ENCODE measurements at regions not wholly inside any gene's neighbourhood (a gene's known extent, or its start where the extent isn't known, plus 50 kb on each side); places are given as distances from the start of the nearest gene placed in this dataset.
"Not testable (repeated sequence)": the region's sequence is repeated elsewhere in the genome, so short reads cannot be mapped to it uniquely, and the experiment has no call there.

DNA sequence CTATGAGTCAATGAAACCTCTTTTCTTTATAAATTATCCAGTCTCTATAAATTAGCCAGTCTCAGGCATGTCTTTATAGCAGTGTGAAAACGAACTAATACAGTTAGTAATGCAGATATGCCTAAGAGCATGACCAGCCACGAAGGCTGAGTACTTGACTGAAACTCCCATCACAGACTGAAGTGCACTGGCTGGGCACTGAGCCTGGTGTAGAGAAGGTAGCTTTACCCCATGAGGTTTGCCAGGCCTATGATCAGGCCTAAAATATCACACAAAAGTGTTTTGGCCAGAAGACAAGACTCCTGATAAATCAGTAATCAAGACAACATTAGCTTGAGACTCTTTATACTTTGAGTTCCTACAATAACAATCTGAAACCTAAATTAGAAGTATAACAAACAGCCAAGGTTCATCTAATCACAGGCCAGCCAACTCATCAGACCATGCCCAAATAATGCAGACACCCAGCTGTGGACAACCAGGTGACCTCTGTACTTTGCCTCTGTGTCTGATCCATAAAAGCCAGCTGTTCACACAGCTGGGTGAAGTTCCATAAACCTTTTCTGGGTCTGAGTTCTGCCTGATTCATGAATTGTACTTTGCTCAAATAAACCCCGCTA is 771.8 kb upstream of the SLITRK1 start:
- no peak for DNase-seq

DNA sequence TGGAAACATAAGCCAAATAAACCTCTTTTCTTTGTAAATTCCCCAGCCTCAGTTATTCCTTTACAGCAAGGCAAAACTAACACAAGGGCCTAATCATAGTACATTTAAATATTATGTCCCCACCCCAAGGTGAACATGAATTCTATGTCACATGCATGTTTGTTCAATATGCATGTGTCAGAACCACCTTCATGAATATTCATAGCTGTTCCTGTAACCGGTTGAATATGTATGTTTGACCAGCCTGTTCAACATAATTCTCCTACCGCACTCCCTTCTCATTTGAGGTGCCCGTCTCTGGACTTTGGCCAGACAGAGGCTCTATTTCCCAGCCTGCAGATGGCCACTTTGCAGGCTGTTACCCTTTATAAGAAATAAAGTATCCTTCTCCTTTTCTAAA is 769.4 kb upstream of the SLITRK1 start:
- no peak for DNase-seq

GRCh38 chr13:84651288-84651687 is 769.0 kb upstream of the SLITRK1 start:
- peak; percentile 15 for DNase-seq

DNA sequence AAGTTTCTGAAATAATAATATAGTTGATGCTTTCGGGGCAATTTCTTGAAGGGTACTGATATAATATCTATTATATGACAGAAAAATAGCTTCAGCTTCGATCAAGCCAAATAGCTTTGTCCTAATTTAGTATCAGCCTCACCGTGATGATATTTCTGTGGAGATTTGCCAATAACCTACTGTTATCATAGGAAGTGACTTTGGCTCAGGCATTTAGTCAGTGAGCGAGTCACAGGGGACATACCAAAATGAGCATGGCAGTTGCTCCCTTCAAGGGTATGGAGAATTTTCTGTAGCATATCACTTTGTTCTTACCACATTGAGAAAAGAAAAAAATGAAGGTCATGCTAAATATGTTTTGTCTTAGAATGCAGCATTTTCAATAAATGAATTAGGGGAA is 767.6 kb upstream of the SLITRK1 start:
- no peak for DNase-seq

- no peak for DNase-seq
Measured at GRCh38 chr13:84648069-84648640, 765.9 kb upstream of the SLITRK1 start.

DNA sequence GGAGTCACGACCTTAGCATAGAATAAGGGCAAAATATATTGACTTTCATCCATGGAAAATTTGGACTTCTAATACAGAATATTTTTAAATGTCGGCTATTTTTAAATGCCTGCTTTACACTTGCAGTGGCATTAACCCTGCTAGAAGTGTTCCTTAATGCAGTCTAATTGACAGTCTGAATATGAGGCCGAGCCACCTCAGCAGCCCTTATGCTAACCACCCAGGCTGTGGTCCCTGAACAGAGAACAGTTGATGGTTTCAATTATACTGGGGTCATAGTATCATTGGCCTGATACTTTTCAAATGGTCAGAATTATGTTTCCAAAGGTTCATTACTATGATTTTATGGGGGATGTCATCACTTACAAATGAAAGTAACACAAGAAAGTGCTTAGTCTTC is 764.7 kb upstream of the SLITRK1 start:
- DNase-seq = no peak

DNA sequence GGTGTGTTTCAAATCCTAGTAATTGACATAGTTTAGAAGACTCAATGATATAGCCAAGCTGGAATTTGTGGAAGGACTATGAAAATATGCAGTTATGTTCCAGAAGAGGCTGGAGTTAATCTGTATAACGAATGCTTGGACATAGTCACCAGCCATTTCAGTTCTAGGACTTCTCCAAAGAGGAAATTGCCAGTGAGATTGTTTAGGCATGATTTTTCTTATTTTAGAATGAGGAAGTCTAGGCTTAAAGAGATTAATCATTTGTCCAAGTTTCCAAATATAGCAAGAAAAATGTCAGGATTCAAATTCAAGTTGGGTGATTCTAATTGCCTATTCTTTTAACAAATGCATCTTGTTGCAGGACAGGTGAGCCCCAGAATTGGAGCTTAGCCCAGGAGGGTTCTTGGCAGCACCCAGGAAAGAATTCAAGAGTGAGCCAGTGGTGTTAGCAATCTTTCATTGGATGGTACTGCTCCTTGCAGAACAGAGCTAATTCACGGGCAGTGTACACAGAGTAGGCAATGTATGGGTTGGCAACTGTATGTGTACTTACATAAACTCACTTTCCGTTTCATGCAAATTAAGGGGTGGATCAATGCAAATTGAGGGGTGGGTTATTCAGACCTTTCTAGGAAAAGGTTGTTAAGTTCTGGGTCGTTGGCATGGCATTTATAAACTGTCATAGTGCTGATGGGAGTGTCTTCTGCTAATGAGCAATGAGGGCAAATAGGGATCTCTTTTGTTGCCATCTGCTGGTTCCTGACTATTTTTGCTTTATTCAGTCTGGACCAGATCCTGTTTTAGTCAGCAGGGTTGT is 763.1 kb upstream of the SLITRK1 start:
- peak; percentile 18 for DNase-seq

DNA sequence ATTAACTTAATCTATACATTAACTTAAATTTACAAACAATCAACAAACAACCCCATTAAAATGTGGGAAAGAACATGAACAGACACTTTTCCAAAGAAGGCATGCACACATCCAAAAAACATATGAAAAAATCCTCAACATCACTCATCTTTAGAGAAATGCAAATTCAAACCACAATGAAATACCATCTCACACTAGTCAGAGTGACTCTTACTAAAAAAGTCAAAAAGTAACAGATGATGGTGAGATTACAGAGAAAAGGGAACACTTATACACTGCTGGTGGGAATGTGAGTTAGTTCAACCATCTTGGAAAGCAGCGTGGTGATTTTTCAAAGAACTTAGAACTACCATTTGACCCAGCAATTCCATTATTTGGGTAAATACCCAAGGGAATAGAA is 759.2 kb upstream of the SLITRK1 start:
- DNase-seq = no peak

GRCh38 chr13:84640691-84641090 is 758.4 kb upstream of the SLITRK1 start:
- no peak for DNase-seq

- no peak for DNase-seq
Measured at GRCh38 chr13:84630476-84630875, 748.2 kb upstream of the SLITRK1 start.

GRCh38 chr13:84616864-84617263 is 734.6 kb upstream of the SLITRK1 start:
- DNase-seq = no peak

DNA sequence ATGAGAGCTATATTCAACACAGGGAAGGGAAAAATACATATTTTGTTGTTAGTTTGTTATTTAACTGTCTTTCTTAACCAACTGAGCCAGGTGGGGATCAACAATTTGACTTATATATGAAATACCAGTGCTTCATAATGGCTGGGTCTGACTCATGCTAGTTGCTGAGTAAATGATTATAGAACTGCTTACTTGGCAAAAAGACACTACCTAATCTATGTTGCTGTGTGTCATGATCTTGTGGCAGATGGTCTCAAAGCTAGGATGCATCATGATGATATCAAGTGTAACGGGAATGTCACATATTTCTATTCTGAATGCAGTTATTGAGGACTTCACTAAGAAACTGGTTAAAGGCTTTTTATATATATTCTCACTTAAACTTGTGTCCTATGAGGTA is 727.4 kb upstream of the SLITRK1 start:
- no peak for DNase-seq

DNA sequence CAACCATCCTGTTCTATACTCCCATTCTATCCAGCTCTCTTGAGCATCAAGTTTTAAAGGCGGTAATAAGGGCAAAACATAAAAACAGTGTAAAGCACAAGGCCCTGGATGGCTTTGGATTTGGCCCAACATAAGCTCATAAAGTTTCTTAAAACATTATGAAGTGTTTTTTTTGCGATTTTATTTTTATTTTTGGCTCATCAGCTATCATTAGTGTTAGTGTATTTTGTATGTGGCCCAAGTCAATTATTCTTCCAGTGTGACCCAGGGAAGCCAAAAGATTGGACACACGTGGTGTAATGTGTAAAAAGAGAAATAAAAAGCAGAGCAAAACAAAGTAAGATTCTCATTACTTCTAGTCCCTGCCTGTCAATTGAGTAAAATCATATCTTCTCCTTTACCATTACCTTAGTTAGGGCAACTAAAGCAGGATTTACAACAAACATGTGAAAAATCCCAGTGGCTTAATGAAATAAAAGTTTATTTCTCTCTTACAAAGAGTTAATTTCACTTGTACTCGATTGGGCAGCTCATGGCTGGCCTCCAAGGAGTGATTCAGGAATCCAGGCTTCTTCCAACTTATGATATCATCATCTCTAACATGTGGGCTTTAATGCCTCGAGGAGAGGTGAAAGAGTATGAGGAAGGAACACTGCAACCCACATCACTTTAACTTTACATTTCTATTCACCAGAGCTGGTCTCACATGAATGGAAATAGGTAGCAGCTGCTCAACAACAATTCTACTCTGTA is 725.2 kb upstream of the SLITRK1 start:
- DNase-seq = peak; percentile 38

GRCh38 chr13:84606616-84607015 is 724.3 kb upstream of the SLITRK1 start:
- DNase-seq = no peak

DNA sequence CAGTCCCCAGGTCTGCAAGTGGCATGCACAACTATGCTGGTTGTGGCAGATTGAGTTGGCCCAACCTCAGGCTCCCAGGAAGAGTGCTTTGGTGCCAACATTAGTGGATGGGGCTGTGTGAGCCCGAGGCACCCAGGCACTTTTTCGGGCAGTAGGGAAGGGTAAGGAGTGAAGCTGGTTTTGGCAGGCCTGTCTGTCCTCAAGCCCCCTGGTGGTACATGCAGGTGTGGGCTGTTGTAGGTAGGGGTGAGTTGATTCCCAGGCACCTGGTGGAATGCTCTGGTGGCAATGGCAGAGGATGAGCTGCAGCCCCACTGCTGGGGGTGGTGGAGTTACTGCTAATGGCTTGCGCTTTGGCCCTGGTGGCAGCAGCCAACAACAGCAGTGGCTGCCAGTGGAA is 723.7 kb upstream of the SLITRK1 start:
- DNase-seq = no peak

DNA sequence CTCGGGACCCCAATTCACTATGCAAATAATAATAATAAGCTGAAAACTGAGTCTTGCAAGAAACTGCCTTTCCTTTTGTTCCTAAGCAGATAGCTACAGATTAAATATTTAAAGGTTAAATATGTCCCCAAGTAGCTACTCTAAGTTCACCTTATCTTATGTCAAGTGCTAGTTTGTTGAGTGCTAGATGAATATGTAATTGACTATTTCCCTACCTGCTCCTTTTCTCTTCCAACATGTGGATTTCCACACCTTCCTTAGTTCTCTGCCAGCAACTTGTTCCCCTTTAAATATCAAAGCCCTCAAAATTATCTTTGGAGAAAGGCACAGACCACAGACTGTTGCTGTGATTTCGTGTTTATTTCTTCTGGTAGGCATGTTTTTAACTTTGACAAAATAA is 709.2 kb upstream of the SLITRK1 start:
- DNase-seq = no peak

DNA sequence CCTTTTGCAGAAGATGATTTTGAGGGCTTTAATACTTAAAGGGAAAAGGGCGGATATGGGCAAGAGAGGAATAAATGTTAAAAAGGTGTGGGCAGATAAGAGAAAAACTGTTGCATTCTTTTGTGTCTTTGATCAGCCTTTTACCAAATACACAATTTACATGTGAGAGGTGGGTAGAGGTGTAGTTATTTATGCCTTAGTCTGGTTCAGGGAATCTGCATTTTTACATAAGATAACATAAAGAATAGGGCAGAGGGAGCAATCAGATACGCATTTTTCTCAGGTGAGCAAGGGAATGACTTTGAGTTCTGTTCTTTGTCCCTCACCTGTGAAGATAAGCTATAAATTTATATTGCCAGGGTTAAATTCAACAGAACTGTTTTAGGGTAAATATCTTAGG is 708.4 kb upstream of the SLITRK1 start:
- no peak for DNase-seq

GRCh38 chr13:84588023-84588422 is 705.7 kb upstream of the SLITRK1 start:
- no peak for DNase-seq

DNA sequence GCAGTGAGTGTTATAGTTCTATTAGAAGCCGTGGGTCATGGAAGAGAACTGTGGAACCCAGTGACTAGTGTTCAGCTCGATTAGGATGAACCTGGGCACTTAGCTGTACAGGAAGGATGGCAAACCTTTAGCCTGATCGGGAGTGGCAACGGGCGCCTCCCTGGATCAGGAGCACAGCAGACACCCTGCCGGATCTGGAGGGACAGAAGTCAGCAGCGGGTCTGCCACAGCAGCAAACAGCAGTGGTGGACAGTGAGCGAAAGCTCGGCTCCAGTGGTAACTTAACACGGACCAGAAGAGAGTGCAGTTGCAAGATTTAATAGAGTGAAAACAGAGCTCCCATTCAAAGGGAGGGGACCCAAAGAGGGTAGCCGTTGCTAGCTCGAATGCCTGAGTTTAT is 697.6 kb upstream of the SLITRK1 start:
- not testable (repeated sequence) for DNase-seq

DNA sequence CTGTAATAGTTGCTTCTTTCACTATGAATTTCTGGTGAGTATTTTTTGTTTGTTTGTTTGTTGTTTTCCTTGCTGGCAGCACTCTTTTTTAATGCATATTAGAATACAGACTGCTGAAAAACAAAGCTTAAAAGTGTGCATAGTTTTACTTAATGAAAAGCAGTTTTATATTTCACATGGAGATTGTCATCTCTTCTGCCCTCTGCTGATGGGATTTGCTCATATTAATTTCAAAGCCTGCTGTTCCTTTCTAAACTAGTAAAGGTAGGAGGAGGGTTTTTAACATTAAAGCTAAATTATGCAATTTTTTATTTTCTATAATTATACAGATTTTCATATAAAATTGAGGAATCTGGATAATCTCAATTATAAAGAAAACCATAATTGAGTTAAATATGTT is 692.6 kb upstream of the SLITRK1 start:
- DNase-seq = peak; percentile 25

GRCh38 chr13:84571264-84571663 is 689.0 kb upstream of the SLITRK1 start:
- DNase-seq = no peak

GRCh38 chr13:84570831-84571230 is 688.6 kb upstream of the SLITRK1 start:
- no peak for DNase-seq

DNA sequence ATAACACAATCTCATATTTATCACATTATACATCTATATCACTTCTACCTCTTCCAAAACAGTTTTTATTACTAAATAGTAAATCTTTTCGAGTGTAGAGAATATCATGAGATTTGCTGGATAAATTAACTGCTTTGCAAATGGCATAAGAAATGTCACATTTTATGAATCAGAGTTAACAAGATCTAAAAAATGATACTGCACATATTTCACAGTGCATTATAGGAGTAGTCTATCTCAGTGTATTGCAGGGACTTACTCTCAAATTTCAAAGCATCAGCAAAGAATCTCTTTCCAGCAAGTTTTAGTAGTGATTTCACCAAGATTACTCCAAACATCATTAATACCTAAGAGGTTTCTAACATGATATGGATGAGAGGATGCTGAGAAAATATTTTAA is 687.1 kb upstream of the SLITRK1 start:
- no peak for DNase-seq

Data from tongue (tissue), 1 donor.